ENCODE measurements at regions not wholly inside any gene's neighbourhood (a gene's known extent, or its start where the extent isn't known, plus 50 kb on each side); places are given as distances from the start of the nearest gene placed in this dataset.

DNA sequence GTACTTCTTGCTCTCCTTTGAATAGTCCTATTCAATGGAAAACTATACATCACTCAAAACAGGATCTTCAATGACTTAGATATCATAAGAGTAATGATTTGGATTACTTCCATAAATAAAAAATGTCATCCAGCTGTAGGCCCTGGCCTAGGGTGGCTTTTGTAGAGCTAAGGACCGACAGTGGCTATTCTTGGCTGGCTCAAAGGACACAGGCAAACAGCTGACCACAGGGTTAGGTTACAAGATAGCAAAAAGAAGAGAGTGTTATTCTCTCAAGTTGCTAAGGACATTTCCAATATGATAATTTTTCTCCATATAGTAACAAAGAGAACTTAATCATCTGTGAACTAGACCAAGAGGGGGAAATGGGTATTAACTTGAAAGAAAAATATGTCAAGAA lies 495.1 kb downstream of the PLPP3 start:
- DNase-seq (ENCODE audit: low read depth in 1 of 2, low spot score in 1 of 2) = no peak

DNA sequence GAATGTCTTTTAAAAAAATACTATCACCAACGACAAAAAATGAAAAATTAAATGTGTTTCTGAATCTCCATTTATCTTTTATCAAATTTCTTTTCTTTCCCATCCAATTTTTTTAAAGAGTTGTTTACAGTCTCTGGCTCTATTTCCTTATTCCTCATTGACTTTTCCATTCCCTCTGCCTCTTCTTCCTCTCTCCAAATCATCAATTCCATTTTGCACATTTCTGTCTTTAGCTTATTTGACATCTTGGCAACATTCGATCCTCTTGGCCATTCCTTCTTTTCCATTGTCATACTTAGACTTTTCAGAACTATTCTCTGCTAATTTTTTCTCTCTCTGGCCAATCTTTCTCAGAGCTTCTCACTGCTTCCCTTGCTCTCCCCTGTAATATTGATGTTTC lies 497.6 kb downstream of the PLPP3 start:
- DNase-seq (ENCODE audit: low read depth in 1 of 2, low spot score in 1 of 2) = no peak

GRCh38 chr1:56081173-56081572 lies 498.2 kb downstream of the PLPP3 start:
- DNase-seq (ENCODE audit: low read depth in 1 of 2, low spot score in 1 of 2) = no peak

DNA sequence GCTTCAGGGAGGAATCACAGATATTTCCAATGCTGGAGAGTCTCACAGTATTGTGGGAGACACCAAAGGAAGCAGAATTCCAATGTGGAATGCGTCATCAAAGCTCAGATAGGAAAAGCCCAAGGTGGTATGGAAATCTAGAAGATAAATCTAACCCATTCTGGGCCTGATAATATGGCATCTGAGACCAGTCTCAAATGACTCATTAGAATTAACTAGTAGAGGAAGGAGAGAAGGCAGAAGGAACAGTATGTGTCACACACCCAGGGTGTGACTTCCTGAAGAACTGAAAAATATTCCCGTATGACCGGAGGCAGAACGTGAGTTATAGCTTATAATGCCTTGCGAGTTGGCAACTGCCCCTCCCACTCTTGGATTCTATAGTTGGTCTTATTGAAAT lies 499.2 kb downstream of the PLPP3 start:
- no peak for DNase-seq (ENCODE audit: low read depth in 1 of 2, low spot score in 1 of 2)

GRCh38 chr1:56079391-56079790 lies 500.0 kb downstream of the PLPP3 start:
- DNase-seq (ENCODE audit: low read depth in 1 of 2, low spot score in 1 of 2) = no peak

- no peak for DNase-seq (ENCODE audit: low read depth in 1 of 2, low spot score in 1 of 2)
Measured at GRCh38 chr1:56077206-56077605, 502.2 kb downstream of the PLPP3 start.

DNA sequence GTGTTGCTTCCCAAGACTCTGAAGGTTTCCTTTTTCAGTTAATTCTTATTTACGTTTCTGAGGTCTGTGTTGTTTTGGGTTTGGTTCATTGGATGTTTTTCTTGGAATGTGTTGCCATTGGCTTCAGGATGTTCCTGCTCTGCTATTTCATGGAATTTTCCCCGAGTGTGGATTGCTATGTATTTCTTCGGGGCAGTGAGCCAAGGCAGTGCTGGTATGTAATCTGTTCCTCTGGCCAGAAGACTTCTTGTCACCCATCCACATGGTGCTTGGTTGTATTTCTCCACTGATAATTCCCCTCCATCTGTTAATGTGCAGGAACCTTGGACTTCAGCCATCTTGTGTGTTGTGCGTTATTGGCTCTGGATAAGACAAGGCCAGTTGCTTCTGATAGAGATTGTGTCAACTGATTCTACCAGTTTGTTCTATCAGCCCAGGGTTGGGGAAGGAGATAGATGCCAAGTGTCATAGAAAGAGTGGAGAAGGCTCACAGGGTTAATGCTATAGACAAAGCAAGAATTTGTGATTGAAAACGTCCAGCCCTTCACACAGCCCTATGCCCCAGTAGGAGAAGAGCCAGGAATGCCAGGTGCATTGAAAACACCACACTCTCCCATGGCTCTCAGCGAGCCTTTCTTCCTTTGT lies 505.2 kb downstream of the PLPP3 start:
- no peak for DNase-seq (ENCODE audit: low read depth in 1 of 2, low spot score in 1 of 2)

DNA sequence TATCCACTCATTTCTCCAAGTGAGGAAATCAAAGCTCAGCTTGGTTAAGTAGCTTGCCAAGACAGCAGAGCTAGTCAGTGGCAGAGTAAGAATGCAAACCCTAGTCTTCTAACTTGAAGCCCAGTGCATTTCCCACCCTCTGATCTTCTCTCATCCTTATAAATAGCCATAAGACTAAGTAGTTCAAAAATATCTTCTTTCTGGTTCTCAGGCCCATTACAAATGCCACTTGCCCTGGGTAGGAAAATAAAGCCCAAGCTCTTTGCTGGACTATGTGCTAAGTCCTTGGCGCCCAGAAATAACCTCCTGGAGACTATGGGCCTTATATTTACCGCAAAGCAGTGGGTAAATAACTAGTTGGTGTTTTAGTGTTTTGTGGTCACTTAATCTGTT lies 505.8 kb downstream of the PLPP3 start:
- DNase-seq (ENCODE audit: low read depth in 1 of 2, low spot score in 1 of 2) = no peak

- DNase-seq (ENCODE audit: low read depth in 1 of 2, low spot score in 1 of 2) = no peak
Measured at GRCh38 chr1:56073206-56073605, 506.2 kb downstream of the PLPP3 start.

DNA sequence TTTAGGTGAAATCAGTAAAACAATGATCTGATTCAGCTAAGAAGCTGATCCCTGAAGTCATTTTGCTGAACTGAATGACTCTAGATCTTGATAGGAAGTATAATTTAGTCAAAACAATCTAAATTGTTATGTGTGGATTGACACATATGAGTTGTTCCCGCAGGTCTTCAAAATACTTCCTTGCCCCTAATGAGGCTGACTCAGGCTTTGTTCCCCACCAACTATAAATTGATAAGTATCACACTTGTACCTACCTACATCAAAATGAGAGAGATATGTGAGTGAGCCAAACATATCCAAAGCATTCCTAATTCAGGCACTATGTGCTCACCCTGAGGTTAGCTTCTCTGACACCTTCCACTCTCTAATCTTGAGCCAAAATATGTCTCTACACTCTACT lies 507.1 kb downstream of the PLPP3 start:
- no peak for DNase-seq (ENCODE audit: low read depth in 1 of 2, low spot score in 1 of 2)

- DNase-seq (ENCODE audit: low read depth in 1 of 2, low spot score in 1 of 2) = no peak
Measured at GRCh38 chr1:56071351-56071750, 508.0 kb downstream of the PLPP3 start.

GRCh38 chr1:56070601-56071000 lies 508.8 kb downstream of the PLPP3 start:
- DNase-seq (ENCODE audit: low read depth in 1 of 2, low spot score in 1 of 2) = no peak

DNA sequence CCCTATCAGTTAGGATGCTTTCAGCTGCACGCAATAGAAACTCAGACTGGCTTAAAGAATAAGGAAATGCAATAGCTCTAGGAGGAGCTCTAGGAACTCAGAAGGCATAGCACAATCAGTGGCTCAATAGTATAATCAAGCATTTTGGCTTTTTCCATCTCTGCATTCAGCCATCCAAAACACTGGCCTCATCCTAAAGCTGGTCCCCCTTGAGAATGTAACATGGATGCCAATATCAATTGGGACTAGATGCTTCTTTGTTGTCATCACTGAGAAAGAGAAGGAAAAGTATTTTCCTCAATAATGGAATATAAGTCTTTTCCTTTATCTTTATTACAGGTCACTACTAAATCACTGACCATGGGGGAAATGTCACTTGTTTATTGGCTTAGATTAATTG lies 509.5 kb downstream of the PLPP3 start:
- no peak for DNase-seq (ENCODE audit: low read depth in 1 of 2, low spot score in 1 of 2)

DNA sequence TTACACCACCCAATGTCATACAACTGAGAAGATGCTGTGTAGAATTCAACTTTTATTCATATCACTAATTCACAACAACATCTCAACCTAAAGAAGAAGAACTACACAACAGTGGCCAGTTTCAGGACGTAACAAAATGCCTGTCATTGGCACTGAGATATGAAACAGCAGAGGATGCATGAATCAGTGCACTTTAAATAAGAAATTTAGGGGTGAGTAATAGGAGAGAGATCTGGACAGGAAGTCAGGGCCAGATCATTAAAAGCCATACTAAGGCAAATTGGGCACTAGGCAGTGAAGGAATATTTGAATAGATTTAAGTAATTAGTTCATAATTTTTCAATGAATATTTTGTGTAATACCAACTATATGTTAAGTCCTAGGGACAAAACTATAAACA lies 510.5 kb downstream of the PLPP3 start:
- DNase-seq (ENCODE audit: low read depth in 1 of 2, low spot score in 1 of 2) = no peak

DNA sequence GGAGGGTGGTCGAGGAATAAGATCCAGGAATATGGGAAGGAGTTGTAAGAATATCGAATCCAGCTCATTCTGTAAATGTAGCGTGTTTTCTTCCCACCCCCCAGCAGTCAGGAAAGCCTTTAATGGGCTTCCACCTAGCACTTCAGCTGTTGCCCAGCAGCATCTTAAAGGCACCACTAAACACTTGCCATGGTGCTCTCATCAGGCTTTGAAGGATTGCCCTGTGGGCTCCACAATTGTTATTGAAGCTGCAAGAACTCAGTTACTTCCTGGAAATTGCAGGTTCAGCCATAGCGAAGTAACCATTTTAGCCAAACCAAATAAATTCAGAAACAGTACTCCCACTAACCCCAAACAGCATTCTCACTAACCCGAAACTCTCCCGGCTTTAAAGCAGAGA lies 511.2 kb downstream of the PLPP3 start:
- DNase-seq (ENCODE audit: low read depth in 1 of 2, low spot score in 1 of 2) = no peak

- DNase-seq (ENCODE audit: low read depth in 1 of 2, low spot score in 1 of 2) = no peak
Measured at GRCh38 chr1:56065729-56066128, 513.6 kb downstream of the PLPP3 start.

DNA sequence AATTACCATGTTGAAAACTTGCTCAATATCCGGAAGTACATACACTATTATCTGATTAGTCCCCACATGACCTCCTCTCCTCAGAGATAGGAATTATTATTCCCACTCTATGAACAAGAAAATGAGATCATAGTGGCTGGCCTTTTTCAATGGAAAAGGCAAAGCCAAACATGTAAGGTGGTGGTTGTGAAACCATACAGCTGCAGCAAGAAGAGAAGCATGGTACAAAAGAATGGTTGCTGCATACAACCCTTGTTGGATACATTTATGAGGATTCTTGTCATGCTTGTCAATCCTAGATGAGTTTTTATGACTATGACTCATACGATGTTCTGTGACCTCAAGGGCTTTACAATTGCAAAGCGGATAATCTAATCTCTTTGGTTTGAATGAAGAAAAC lies 514.7 kb downstream of the PLPP3 start:
- DNase-seq (ENCODE audit: low read depth in 1 of 2, low spot score in 1 of 2) = no peak

DNA sequence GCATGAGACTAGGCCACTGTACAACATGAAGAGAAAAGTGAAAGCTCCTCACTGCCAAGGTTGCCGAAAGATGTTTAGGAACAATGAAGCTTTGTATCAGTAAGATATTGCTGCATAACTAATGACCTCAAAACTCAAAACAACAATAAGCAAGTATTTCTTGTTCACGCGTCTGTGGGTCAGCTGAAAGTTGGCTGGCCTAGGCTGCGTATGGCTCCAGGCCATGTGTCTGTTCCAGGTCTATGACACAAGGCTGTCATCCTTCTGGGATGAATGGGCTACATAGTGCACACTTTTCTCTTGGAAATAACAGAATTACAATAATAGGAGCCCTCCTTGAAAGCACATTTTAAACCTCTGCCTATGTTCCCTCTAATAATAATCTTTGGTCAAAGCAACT lies 515.9 kb downstream of the PLPP3 start:
- no peak for DNase-seq (ENCODE audit: low read depth in 1 of 2, low spot score in 1 of 2)

GRCh38 chr1:56062625-56063024 lies 516.7 kb downstream of the PLPP3 start:
- no peak for DNase-seq (ENCODE audit: low read depth in 1 of 2, low spot score in 1 of 2)

GRCh38 chr1:56061824-56062223 lies 517.5 kb downstream of the PLPP3 start:
- no peak for DNase-seq (ENCODE audit: low read depth in 1 of 2, low spot score in 1 of 2)

DNA sequence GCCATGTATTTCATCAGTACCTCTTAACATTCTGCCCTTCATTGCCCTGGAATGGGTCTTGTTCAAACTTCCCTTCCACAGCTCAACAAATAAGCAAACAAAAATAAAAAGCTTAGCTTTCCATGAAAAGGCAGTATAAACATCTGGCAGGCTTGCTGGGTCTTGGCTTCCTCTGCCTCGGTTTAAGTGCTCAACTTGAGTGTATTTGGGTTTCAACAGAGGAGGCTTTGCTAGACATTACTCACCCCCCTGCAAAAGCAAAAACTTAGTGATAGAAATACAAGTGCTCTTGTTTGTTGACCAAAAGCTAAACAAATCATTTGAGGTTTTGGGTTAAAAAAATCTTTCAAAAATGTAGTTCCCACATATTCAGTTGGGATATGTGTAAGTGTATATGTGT lies 518.5 kb downstream of the PLPP3 start:
- DNase-seq (ENCODE audit: low read depth in 1 of 2, low spot score in 1 of 2) = no peak

DNA sequence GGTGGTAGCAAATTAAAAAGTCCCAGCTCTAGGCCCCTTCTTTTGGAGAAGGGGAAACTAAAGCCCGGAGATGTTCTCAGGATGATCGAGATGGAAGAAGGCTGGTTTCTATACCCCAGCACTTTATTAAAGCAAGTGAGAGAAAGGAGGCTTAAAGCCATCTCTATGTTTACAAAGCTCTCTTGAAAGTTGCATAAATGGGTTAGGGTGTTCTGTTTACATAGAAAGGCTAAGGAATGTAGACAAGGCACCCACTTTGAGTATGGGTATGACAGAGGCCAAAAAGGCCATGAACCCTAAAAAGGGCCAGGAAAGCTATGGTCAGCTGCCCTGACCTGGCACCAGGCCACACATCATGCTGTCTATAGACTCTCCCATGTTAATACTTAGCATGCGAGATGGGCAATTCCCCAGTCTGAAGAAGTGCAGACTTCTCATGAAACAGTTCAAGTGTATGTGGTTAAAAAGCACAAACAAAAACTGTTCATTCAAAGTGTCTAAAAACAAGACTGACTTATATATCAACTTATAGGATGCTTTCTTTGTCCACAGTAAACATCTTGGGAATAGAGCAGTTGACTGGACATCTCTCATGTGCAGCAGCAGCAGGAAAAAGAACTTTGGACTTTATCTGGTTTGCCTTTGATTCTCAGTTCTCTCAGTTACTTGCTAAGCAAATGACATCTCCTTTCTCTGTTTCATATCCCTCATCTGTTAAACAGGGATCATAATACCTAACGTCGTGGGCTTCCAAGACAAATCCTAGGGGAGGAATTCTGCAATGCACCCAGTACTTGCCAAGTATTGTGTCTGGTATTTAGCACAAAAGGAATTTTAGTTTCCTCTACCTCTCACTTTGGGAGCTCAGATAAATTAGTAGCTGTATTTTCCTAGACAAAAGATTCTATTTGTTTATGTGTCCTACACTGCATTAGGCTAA lies 521.6 kb downstream of the PLPP3 start:
- no peak for DNase-seq (ENCODE audit: low read depth in 1 of 2, low spot score in 1 of 2)

Measured in stimulated activated CD4-positive, alpha-beta T cell treated with anti-CD3 and anti-CD28 coated beads, Interleukin-15, amount 100 ng/mL, for 1 hour (primary cell).